OCI-LY7 (cell line): ENCODE measurements at regions not wholly inside any gene's neighbourhood (a gene's known extent, or its start where the extent isn't known, plus 50 kb on each side); places are given as distances from the start of the nearest gene placed in this dataset.

Experiments
- BruUV-seq: library from RNA; stranded (reverse); fragments of 400-500 nt; replicated peaks from 2 replicates; lab custom pipeline; 2021; lab: Mats Ljungman, UMichigan
- CTCF ChIA-PET: fragments of 300-600 bp; sonication (Branson Sonifier 250); formaldehyde crosslinking; loops from one replicate; lab custom pipeline; 2022; ENCODE audit warnings: antibody characterized with exemption; ENCODE audit not compliant: unreplicated experiment; lab: Charles Lee
- POLR2A ChIA-PET: fragments of 300-600 bp; sonication (Branson Sonifier 250); formaldehyde crosslinking; loops from one replicate; lab custom pipeline; 2022; ENCODE audit warnings: antibody characterized with exemption; lab: Charles Lee
- DNase-seq: peaks from one replicate; pipeline ENCODE4 v3.0.0-alpha.2; 2015; ENCODE audit warnings: low spot score
- H2AFZ ChIP-seq: fragments of 200-600 bp; sonication (generic), shearing (Covaris generic); 2 replicates; pipeline ENCODE4 v1.6.1; 2014; ENCODE audit warnings: mild to moderate bottlenecking, antibody characterized with exemption, low read length, moderate library complexity
- H3K27ac ChIP-seq: fragments of 200-600 bp; sonication (generic); 2 replicates; pipeline ENCODE4 v1.5.1; 2014; ENCODE audit warnings: mixed run types, low read depth, mild to moderate bottlenecking, moderate library complexity, low read length, inconsistent platforms; ENCODE audit not compliant: poor library complexity, severe bottlenecking
- H3K36me3 ChIP-seq: fragments of 200-600 bp; sonication (generic); 2 replicates; pipeline ENCODE4 v1.6.1; 2014; ENCODE audit warnings: mild to moderate bottlenecking, antibody characterized with exemption, low read length, moderate library complexity, mixed read lengths; ENCODE audit not compliant: insufficient read depth
- H3K4me1 ChIP-seq: fragments of 200-600 bp; sonication (generic); 2 replicates; pipeline ENCODE4 v1.5.1; 2014; ENCODE audit warnings: mild to moderate bottlenecking, low read length; ENCODE audit not compliant: insufficient read depth, poor library complexity, severe bottlenecking
- H3K4me2 ChIP-seq: fragments of 200-600 bp; sonication (generic); 2 replicates; pipeline ENCODE4 v1.6.1; 2014; ENCODE audit warnings: mild to moderate bottlenecking, low read length
- H3K4me3 ChIP-seq: fragments of 200-600 bp; sonication (generic); 2 replicates; pipeline ENCODE4 v1.5.1; 2014; ENCODE audit warnings: mild to moderate bottlenecking, low read depth, low read length; ENCODE audit not compliant: poor library complexity, severe bottlenecking
- H3K79me2 ChIP-seq: fragments of 200-600 bp; sonication (generic); 2 replicates; pipeline ENCODE4 v1.6.1; 2016; ENCODE audit warnings: low read depth, mild to moderate bottlenecking, low read length, moderate library complexity, mixed read lengths; ENCODE audit not compliant: insufficient read depth
- H3K9me2 ChIP-seq: fragments of 200-600 bp; sonication (generic); 2 replicates; pipeline ENCODE4 v1.6.1; 2016; ENCODE audit warnings: mild to moderate bottlenecking, low read length, mixed read lengths; ENCODE audit not compliant: insufficient read depth
- H3K9me3 ChIP-seq: fragments of 200-600 bp; sonication (generic); 2 replicates; pipeline ENCODE4 v1.6.1; 2014; ENCODE audit warnings: mild to moderate bottlenecking, mixed run types, low read length, mixed read lengths
- H4K20me1 ChIP-seq: fragments of 200-600 bp; sonication (generic); 2 replicates; pipeline ENCODE4 v1.6.1; 2014; ENCODE audit warnings: mild to moderate bottlenecking, antibody characterized with exemption, low read length, moderate library complexity, mixed read lengths; ENCODE audit not compliant: insufficient read depth
- EZH2phosphoT487 ChIP-seq: fragments of 200-600 bp; sonication (generic); IDR thresholded peaks from 2 replicates; pipeline ENCODE4 v1.6.1; 2018; ENCODE audit warnings: low read depth, borderline replicate concordance, mild to moderate bottlenecking, mixed run types, antibody characterized with exemption, low read length, moderate library complexity, mixed read lengths
- intact Hi-C: fragments of 100-400 bp; cut with micrococcal nuclease; formaldehyde crosslinking; loops from one replicate; pipeline ENCODE4 v1.10.0; 2022; ENCODE audit not compliant: unreplicated experiment
- TF ChIP-seq, protein P1 (sequence below): fragments of 200-600 bp; sonication (generic); conservative IDR thresholded peaks from 2 replicates; pipeline ENCODE4 v1.5.1; 2014; ENCODE audit warnings: mild to moderate bottlenecking, antibody characterized with exemption, low read length, moderate library complexity, mixed read lengths

DNA sequence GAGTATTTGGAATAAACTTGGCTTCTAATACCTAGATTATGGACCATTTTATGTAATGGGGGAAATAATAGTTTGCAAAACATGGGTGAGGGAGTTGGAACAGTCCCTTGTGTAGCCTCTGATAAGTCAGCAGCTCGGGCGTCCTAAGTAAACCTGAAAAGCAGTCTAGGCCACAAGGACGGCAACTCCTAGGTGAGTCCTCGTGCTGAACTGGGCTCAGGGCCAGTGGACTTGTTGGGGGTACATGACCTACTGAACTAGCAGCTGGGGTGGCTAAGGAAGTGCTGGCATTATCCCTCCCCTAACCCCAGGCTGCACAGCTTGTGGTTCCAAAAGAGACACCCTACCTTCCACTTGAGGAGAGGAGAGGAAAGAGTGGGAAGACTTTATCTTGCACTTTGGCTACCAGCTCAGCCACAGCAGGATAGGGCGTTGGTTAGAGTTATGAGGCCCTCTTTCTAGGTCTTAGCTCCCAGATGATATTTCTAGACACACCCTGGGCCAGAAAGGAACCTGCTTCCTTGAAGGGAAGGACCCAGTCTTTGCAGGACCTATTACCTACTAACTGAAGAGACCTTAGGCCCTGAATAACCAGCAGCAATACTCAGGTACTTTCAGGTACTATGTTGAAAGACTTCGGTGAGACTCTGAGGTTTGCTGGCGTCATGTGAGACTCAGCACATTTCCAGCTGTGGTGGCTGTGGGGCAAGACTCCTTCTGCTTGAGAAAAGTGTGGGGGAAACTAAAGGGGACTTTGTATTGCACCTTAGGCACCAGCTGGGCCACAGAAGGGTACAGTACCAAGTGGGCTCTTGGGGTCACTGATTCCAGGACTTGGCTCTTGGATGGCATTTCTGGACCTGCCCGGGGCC is 71.0 kb downstream of the AQP4 start:
- intact Hi-C loops: loop anchor here (10.0 kb wide), 1 partner anchor 390 kb away; no protein-coding TSS in a partner anchor
- no peak overlapping the region for H3K27ac ChIP-seq
- H3K4me1 ChIP-seq: no peaks in the 10 kb centered on the region
- H3K4me2 ChIP-seq: no peak overlapping the region
- CTCF ChIA-PET: no interaction called here
- H3K9me2 ChIP-seq: no peaks in the 10 kb centered on the region
- H3K4me3 ChIP-seq: no peak overlapping the region
- H3K9me3 ChIP-seq: 0 out of 2 replicates have a peak, but pooled peaks cover 1% of the 10 kb centered on the region
- TF ChIP-seq, protein P1, sequence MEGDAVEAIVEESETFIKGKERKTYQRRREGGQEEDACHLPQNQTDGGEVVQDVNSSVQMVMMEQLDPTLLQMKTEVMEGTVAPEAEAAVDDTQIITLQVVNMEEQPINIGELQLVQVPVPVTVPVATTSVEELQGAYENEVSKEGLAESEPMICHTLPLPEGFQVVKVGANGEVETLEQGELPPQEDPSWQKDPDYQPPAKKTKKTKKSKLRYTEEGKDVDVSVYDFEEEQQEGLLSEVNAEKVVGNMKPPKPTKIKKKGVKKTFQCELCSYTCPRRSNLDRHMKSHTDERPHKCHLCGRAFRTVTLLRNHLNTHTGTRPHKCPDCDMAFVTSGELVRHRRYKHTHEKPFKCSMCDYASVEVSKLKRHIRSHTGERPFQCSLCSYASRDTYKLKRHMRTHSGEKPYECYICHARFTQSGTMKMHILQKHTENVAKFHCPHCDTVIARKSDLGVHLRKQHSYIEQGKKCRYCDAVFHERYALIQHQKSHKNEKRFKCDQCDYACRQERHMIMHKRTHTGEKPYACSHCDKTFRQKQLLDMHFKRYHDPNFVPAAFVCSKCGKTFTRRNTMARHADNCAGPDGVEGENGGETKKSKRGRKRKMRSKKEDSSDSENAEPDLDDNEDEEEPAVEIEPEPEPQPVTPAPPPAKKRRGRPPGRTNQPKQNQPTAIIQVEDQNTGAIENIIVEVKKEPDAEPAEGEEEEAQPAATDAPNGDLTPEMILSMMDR: no peak
- no TSS peak for BruUV-seq
- no peaks in the 10 kb centered on the region for H3K36me3 ChIP-seq
- POLR2A ChIA-PET: no interaction called here
- DNase-seq: no peak
- H3K79me2 ChIP-seq: no peaks in the 10 kb centered on the region
- no peaks in the 10 kb centered on the region for H4K20me1 ChIP-seq
- H2AFZ ChIP-seq: no peak overlapping the region

DNA sequence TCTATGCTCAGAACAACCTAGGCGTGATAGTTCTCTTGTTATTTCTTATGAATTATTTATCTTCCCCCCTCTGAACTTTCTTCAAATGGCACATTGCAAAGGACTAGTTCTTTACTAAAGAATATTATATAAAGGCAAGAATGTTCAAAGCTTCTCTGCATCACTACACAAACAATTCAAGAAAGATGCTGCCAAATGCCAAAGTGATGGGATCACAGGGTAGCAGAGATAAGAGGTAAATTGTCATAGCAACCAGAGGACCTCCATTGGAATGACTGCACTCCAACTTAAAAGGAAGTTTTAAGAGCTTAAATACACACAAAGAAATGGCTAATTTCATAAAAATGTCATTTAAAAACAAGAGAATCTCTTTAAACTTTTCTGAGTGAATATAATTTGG is 72.8 kb downstream of the AQP4 start:
- no peaks in the 10 kb centered on the region for H3K9me3 ChIP-seq
- BruUV-seq: no TSS peak
- no peaks in the 10 kb centered on the region for H4K20me1 ChIP-seq
- H3K79me2 ChIP-seq: no peaks in the 10 kb centered on the region
- no peaks in the 10 kb centered on the region for H3K36me3 ChIP-seq
- no peaks in the 10 kb centered on the region for H3K4me1 ChIP-seq
- no peak for TF ChIP-seq EZH2phosphoT487
- TF ChIP-seq, protein P1: no peak
- H3K9me2 ChIP-seq: no peaks in the 10 kb centered on the region
- intact Hi-C loops: loop anchor here (10.0 kb wide), 1 partner anchor 388 kb away; no protein-coding TSS in a partner anchor
- ChIA-PET CTCF (no interaction called here), POLR2A (no interaction called here)
- no peak overlapping the region for H2AFZ ChIP-seq
- no peak for DNase-seq
- H3K27ac ChIP-seq: no peak overlapping the region
- no peak overlapping the region for H3K4me2 ChIP-seq
- H3K4me3 ChIP-seq: no peak overlapping the region

DNA sequence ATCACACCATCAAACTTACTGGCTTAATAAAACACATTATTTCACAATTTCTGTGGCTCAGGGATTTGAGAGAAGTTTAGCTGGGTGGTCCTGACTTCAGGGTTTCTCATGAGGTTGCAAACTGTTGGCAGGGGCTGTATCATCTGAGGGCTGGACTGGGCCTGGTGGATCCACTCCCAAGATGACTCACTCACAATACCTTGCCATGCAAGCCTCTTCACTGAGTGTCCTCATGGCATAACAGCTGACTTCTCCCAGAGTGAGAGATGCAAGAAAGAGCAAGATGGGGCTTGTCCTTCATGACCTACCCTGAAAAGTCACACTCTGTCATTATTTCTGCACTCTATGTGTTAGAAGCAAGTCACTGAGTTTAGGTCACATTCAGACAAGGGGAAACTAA is 73.8 kb downstream of the AQP4 start:
- no peak overlapping the region for H2AFZ ChIP-seq
- H3K79me2 ChIP-seq: no peaks in the 10 kb centered on the region
- no peaks in the 10 kb centered on the region for H3K36me3 ChIP-seq
- H3K9me2 ChIP-seq: no peaks in the 10 kb centered on the region
- H4K20me1 ChIP-seq: no peaks in the 10 kb centered on the region
- CTCF ChIA-PET: no interaction called here
- TF ChIP-seq, protein P1: no peak
- TF ChIP-seq EZH2phosphoT487: no peak
- H3K4me2 ChIP-seq: no peak overlapping the region
- H3K4me3 ChIP-seq: no peak overlapping the region
- no TSS peak for BruUV-seq
- intact Hi-C loops: loop anchor here (10.0 kb wide), 1 partner anchor 387 kb away; no protein-coding TSS in a partner anchor
- H3K27ac ChIP-seq: no peak overlapping the region
- no peaks in the 10 kb centered on the region for H3K4me1 ChIP-seq
- no peaks in the 10 kb centered on the region for H3K9me3 ChIP-seq
- POLR2A ChIA-PET: interaction anchor here (0.7 kb wide), 1 partner anchor 12 kb away, joined by 3 read pairs; no protein-coding TSS in a partner anchor
- no peak for DNase-seq
